ENCODE measurements at regions not wholly inside any gene's neighbourhood (a gene's known extent, or its start where the extent isn't known, plus 50 kb on each side); places are given as distances from the start of the nearest gene placed in this dataset.

- TF ChIP-seq MXI1 (IDR thresholded peaks at IDR 0.05; ENCODE audit: low read depth, low read length), result no peak
- no peak for TF ChIP-seq POLR2AphosphoS5 (IDR thresholded peaks at IDR 0.05; ENCODE audit: low read length)
- no peak for TF ChIP-seq CTCF (IDR thresholded peaks at IDR 0.05 in 2 of 3, conservative IDR thresholded peaks at IDR 0.05 in 1 of 3; ENCODE audit: control insufficient read depth in 2 of 3, extremely low read depth in 1 of 3, insufficient read depth in 1 of 3, low read depth in 3 of 3, low read length in 3 of 3)
These were observed 391.1 kb upstream of the GRIA1 start for GRCh38 chr5:153099328-153099727.
